GM21423 (cell line): ENCODE measurements at regions not wholly inside any gene's neighbourhood (a gene's known extent, or its start where the extent isn't known, plus 50 kb on each side); places are given as distances from the start of the nearest gene placed in this dataset.

Source experiments
- ATAC-seq: cut with Tn5 transposase; IDR thresholded peaks from one replicate; pipeline ENCODE4 v1.9.1; 2021; ENCODE audit warnings: mild to moderate bottlenecking, moderate library complexity; ENCODE audit not compliant: unreplicated experiment

DNA sequence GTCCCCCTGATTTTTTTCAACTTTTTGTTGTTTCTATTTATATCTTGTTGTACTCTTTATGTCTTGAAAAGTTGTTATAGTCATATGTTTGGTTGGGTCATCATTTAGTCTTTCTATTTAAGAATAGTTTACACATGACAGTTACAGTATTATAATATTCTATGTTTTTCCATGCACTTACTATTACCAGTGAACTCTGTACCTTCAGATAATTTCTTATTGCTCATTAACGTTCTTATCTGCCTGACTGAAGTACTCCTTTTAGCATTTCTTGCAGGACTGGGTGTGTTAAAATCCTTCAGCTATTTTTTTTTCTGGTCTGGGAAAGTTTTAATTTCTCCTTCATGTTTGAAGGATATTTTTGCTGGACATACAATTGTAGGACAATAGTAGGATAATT is 157.7 kb upstream of the DIPK2B start:
- ATAC-seq, result no peak

DNA sequence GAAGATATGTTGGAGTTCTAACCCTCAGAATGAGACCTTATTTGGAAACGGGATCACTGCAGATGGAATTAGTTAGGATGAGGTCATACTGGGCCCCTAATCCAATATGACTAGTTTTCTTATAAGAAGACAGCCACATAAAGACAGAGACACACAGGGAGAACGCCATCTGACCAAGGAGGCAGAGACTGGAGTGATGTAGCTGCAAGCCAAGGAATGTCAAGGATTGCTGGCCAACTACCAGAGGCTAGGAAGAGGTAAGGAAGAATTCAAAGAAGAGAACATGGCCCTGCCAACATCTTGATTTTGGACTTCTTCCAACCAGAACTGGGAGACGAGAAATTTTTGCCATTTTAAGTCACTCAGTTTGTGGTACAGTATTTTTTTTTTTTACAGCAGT is 152.8 kb upstream of the DIPK2B start:
- no peak for ATAC-seq

GRCh38 chrX:45352611-45353010 is 151.9 kb upstream of the DIPK2B start:
- ATAC-seq, result no peak

DNA sequence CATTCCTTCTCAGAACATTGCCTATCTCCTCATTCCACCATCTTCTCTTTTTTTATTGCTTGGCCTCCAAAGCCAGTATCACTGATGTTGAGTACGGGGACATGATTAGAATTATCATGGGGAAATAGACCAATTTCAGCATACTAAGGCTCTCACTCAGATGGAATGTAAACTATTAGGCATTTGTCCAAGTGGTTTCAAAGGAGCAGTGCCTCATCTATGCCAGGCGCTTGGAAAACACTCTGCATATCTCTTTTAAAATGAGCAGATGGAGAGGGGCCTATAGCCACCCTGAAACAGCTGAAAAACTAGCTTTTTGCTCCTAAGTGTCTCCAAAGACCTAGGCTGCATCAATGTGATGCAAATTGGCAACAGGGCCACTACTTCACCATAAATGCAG is 150.8 kb upstream of the DIPK2B start:
- ATAC-seq, result no peak

DNA sequence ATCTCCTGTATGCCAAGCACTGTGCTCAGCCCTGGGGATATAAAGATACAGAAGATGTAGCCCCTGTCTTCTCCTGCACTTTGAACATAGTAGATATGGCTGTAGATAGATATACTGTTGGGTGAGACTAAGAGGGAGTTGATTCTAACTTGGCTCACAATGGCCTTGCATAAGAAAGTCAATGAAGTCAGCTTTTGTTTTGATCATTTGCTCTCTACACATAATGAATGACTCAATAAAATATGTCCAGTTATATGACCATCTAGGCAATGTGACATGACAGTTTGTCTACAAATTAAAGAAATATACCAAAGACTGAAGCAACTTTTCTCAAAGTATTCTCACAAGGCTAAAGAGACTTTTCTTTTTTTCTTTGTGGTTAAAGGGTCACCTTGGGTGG is 147.6 kb upstream of the DIPK2B start:
- ATAC-seq, result no peak

GRCh38 chrX:45347877-45348276 is 147.2 kb upstream of the DIPK2B start:
- ATAC-seq, result no peak

DNA sequence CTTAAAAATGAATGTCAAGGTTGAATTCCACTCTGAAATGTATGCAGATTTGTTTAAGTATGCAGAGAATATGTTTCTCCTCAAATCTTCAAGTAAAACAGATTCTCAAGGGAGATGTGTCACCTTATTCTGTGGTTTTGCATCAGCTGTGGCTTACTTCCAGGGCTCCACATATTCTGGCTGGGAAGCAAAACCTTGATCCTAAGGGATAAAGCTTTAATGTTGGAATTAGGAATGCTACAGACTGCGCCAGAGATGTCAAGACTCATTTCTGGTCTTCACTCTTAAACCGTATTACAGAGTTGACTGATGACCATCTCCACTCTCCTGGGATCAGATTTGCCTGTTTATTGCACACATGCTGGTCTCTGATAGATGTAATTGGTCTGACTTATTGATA is 143.9 kb upstream of the DIPK2B start:
- no peak for ATAC-seq

DNA sequence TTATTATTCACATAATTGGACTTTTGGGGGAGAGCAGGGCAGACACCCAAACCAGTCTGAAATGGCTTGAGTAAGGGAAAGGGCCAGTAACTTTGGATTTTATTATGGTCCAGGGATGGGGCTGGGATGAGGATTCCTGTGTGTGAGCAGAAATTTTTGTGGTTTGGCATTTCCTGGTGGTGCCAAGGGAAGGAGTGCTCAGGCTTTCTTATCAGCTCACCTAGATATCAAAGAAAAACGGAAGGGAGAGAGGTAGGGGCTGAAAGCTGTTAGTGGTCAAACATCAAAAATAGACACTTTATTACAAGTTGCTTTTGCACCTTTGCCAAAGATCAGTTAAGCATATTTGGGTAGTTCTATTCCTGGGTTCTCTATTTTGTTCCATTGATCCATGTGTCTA is 128.5 kb upstream of the DIPK2B start:
- ATAC-seq, result no peak

DNA sequence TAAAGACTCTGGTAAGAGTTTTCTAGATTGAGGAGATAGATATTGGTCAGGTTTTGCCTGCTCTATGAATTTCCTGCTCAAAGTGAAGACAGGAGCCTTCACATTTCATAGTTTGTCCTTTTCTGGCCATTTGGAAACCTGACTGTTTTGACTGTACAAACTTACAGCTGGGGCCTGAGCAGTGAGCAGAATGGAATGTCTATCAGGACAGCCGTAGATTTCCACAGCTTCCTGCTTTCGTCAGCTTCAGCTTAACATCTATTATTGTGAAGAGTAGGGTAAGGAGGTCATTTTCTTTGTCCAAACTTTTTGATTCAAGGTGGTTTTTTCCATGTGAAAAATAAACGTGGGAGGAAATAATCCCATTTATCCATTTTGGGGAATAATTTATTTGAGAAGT is 124.3 kb upstream of the DIPK2B start:
- ATAC-seq, result no peak

DNA sequence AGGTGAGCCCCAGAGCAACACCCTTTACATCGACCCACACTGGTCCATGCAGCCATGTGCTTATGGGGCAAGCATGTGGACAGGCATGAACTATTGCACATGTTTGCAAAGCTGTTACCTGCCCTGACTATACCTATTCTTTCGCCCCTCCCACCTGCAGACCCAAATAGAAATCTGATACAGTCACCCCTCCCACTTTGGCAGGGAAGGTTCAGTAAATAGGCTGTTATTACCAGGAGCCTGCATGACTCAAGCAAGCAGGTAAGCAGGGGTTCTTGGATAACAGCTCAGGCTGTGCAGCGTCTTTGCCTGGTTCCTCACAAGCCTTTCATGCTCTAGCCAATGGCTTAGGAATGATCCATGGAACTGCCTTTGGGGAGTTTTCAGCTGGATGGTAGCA is 122.7 kb upstream of the DIPK2B start:
- ATAC-seq, result no peak

- no peak for ATAC-seq
These were observed 122.1 kb upstream of the DIPK2B start for GRCh38 chrX:45322820-45323219.

GRCh38 chrX:45322382-45322781 is 121.7 kb upstream of the DIPK2B start:
- no peak for ATAC-seq

GRCh38 chrX:45320191-45320590 is 119.5 kb upstream of the DIPK2B start:
- ATAC-seq, result no peak

DNA sequence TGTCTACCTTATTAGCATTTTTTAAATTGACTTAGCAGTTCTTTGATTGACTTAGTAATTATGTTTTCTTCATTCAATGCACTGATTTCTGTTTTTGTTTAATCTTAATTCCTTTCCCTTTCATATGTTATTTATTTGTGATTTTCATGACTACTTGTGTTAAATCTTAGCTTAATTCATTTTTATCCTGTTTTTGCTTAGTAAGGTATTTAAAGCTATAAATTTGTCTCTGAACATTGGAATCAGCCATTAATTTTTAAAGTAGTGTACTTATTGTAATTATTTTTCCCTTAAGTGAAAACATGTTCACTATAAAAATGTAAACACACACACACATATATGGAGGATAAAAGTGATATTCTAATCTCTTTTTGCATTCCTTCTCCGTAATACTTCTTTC is 109.1 kb upstream of the DIPK2B start:
- no peak for ATAC-seq

DNA sequence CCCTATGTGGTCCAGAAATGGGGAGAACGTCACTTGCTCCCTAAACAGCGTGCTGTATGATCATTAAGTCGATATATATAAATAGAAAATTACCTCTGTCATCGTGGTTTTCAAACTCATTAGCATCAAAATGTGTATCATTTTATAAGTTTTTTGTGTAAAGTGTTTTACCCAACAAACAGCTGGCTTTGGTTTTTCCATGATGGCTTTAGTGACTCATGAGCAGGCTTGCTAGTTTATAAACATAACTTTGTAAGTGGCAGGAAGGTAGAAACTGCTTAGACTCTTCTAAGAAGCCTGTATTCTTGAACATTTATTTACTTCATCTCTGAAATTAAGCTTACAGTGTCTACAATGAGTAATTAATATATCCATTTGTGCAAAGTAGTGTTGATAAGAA is 108.4 kb upstream of the DIPK2B start:
- ATAC-seq, result no peak

GRCh38 chrX:45306794-45307193 is 106.1 kb upstream of the DIPK2B start:
- no peak for ATAC-seq

- ATAC-seq, result no peak
These were observed 100.0 kb upstream of the DIPK2B start for GRCh38 chrX:45300638-45301037.

- ATAC-seq, result no peak
These were observed 94.7 kb upstream of the DIPK2B start for GRCh38 chrX:45295259-45295986.

DNA sequence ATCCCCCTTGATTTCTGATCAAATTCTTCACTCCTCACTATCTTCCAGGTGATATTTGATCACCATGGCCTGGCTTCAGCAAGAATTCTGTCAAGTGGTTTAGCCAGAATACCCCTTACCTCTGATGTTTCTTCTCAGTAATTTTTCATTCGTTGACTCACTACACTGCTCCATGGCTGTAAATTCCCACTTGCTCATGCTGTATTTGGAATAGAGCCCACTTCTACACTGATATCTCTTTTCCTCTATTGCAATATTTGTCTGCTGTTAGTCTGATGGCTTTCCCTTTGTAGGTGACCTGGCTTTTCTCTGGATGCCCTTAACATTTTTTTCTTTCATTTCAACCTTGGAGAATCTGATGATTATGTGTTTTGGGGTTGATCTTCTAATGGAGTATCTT is 73.9 kb upstream of the DIPK2B start:
- ATAC-seq, result no peak

DNA sequence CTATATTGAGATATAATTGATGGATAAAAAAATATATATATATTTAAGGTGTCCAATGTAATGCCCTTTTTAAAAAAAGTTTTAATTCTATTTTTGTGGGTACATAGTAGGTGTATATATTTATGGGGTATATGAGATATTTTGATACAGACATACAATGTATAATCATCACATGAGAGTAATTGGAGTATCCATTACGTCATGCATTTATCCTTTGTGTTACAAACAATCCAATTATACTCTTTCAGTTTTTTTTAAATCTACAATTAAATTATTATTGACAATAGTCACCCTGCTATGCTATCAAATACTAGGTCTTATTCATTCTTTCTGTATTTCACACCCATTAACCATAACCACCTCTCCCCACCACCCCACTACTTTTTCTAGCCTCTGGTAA is 66.3 kb upstream of the DIPK2B start:
- ATAC-seq, result no peak

- no peak for ATAC-seq
These were observed 65.8 kb upstream of the DIPK2B start for GRCh38 chrX:45266456-45266855.

- no peak for ATAC-seq
These were observed 64.2 kb upstream of the DIPK2B start for GRCh38 chrX:45264865-45265264.

- ATAC-seq, result no peak
These were observed 60.8 kb upstream of the DIPK2B start for GRCh38 chrX:45261471-45261870.
